ENCODE measurements at regions not wholly inside any gene's neighbourhood (a gene's known extent, or its start where the extent isn't known, plus 50 kb on each side); places are given as distances from the start of the nearest gene placed in this dataset.

DNA sequence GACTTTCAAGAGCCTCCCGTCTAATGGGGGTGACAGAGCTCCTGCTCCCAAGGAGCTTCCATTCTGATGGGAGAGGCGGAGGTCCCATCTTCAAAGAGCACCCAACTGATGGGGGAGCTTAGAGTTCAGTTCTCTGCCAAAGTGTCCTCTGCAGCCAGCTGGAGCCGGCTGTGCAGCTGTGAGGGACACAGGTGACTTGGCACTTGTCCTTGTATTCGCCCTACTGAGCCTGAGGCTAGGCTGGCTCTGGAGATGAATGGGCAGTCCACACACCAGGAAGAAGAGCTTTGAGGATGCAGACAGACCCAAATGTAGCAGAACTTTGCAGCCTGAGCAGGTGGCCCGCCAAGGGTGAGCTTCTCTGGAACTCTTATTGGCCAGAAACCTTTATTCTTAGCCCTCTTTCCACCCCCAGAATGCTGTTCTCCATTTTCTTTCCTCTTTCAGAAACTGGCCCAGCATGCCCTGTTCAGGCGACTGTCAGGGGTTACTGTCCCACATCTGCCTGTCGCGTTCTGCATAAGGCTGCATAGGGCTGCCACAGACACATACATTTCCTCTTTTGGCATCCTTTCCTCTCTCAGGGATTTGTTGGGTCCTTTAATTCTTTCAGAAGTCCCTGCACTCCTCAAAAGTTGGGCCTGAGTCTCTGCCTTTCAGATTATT lies 108.7 kb upstream of the LRFN2 start:
- Histone ChIP-seq H3K4me3 (ENCODE audit: low read length) (no peak overlapping the region), H3K27me3 (replicated peaks; ENCODE audit: insufficient read depth, low read length) (no peaks in the 10 kb centered on the region), H3K79me2 (ENCODE audit: low read length) (no peaks in the 10 kb centered on the region), H3K4me1 (ENCODE audit: low read length) (no peaks in the 10 kb centered on the region), H3K27ac (ENCODE audit: low read length) (no peak overlapping the region), H3K9me3 (replicated peaks; ENCODE audit: insufficient read depth, low read length) (no peaks in the 10 kb centered on the region), H3F3A (ENCODE audit: insufficient read depth, low read length) (no peaks in the 10 kb centered on the region), H3K9me2 (replicated peaks; ENCODE audit: insufficient read depth, low read length) (no peaks in the 10 kb centered on the region), H2AFZ (ENCODE audit: low read length) (no peak overlapping the region), H4K20me1 (ENCODE audit: insufficient read depth, low read length) (no peaks in the 10 kb centered on the region), H3K9ac (ENCODE audit: low read length) (no peak overlapping the region), H3K4me2 (ENCODE audit: low read depth, low read length) (no peak overlapping the region), H3K36me3 (replicated peaks; ENCODE audit: insufficient read depth, low read length) (no peaks in the 10 kb centered on the region)
- TF ChIP-seq EZH2 (optimal IDR thresholded peaks at IDR 0.05; ENCODE audit: low read depth, low read length) (no peak), EZH2phosphoT487 (IDR thresholded peaks at IDR 0.05; ENCODE audit: low read length) (no peak)
- TF ChIP-seq, protein P1, sequence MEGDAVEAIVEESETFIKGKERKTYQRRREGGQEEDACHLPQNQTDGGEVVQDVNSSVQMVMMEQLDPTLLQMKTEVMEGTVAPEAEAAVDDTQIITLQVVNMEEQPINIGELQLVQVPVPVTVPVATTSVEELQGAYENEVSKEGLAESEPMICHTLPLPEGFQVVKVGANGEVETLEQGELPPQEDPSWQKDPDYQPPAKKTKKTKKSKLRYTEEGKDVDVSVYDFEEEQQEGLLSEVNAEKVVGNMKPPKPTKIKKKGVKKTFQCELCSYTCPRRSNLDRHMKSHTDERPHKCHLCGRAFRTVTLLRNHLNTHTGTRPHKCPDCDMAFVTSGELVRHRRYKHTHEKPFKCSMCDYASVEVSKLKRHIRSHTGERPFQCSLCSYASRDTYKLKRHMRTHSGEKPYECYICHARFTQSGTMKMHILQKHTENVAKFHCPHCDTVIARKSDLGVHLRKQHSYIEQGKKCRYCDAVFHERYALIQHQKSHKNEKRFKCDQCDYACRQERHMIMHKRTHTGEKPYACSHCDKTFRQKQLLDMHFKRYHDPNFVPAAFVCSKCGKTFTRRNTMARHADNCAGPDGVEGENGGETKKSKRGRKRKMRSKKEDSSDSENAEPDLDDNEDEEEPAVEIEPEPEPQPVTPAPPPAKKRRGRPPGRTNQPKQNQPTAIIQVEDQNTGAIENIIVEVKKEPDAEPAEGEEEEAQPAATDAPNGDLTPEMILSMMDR (IDR thresholded peaks at IDR 0.05; ENCODE audit: low read length): no peak
- no peak for DNase-seq

DNA sequence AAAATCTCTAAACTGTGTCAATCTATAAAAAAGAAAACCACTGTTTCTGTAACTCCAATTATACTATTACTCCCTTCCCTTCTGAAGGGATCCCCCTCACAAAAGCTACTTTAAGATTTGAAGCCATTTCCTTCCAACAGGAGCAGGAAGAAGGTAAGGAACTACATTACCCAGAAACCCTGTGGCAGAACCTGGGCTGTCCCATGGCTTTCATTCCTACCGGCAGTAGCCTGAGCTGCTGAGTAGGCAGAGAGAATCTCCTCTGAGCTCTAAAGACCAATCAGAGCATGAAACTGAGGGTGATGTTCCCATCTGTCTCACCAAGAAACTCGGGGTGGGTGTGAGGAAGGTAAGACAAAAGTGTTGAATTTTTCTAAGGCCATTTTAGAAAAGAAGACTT lies 108.0 kb upstream of the LRFN2 start:
- Histone ChIP-seq H3F3A (ENCODE audit: insufficient read depth, low read length) (no peaks in the 10 kb centered on the region), H3K9me2 (replicated peaks; ENCODE audit: insufficient read depth, low read length) (no peaks in the 10 kb centered on the region), H2AFZ (ENCODE audit: low read length) (no peak overlapping the region), H3K36me3 (replicated peaks; ENCODE audit: insufficient read depth, low read length) (no peaks in the 10 kb centered on the region), H3K9ac (ENCODE audit: low read length) (no peak overlapping the region), H3K27me3 (replicated peaks; ENCODE audit: insufficient read depth, low read length) (no peaks in the 10 kb centered on the region), H3K27ac (ENCODE audit: low read length) (no peak overlapping the region), H4K20me1 (ENCODE audit: insufficient read depth, low read length) (no peaks in the 10 kb centered on the region), H3K9me3 (replicated peaks; ENCODE audit: insufficient read depth, low read length) (no peaks in the 10 kb centered on the region), H3K4me1 (ENCODE audit: low read length) (no peaks in the 10 kb centered on the region), H3K4me3 (ENCODE audit: low read length) (no peak overlapping the region), H3K79me2 (ENCODE audit: low read length) (no peaks in the 10 kb centered on the region), H3K4me2 (ENCODE audit: low read depth, low read length) (no peak overlapping the region)
- DNase-seq: peak; percentile 15
- no peak for TF ChIP-seq EZH2phosphoT487 (IDR thresholded peaks at IDR 0.05; ENCODE audit: low read length)
- TF ChIP-seq, protein P1 (IDR thresholded peaks at IDR 0.05; ENCODE audit: low read length): no peak
- no peak for TF ChIP-seq EZH2 (optimal IDR thresholded peaks at IDR 0.05; ENCODE audit: low read depth, low read length)

DNA sequence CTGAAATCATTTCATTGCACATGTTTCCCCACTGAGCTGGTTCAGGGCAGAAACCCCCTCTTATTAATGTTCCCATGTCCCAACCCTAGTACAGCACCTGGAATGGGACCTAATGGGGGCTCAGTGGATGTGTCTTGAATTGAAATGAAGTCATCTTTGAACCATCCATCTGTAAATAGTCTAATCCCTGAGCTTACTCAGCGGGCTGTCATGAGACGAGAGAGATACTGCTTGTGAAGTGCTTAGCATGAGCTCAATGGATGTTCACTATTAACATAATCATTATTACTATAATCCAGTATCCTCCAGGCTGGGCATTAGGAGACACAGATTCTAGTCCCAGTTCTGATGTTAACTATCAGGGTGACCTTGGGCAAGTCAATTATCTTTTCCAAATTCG lies 106.6 kb upstream of the LRFN2 start:
- no peak overlapping the region for H3K4me2 ChIP-seq (ENCODE audit: low read depth, low read length)
- H3K9me2 ChIP-seq (replicated peaks; ENCODE audit: insufficient read depth, low read length): no peaks in the 10 kb centered on the region
- no peaks in the 10 kb centered on the region for H3K9me3 ChIP-seq (replicated peaks; ENCODE audit: insufficient read depth, low read length)
- no peak overlapping the region for H2AFZ ChIP-seq (ENCODE audit: low read length)
- H4K20me1 ChIP-seq (ENCODE audit: insufficient read depth, low read length): no peaks in the 10 kb centered on the region
- TF ChIP-seq, protein P1 (IDR thresholded peaks at IDR 0.05; ENCODE audit: low read length): no peak
- TF ChIP-seq EZH2 (optimal IDR thresholded peaks at IDR 0.05; ENCODE audit: low read depth, low read length) (no peak), EZH2phosphoT487 (IDR thresholded peaks at IDR 0.05; ENCODE audit: low read length) (no peak)
- no peak overlapping the region for H3K4me3 ChIP-seq (ENCODE audit: low read length)
- no peak overlapping the region for H3K27ac ChIP-seq (ENCODE audit: low read length)
- no peaks in the 10 kb centered on the region for H3K27me3 ChIP-seq (replicated peaks; ENCODE audit: insufficient read depth, low read length)
- no peaks in the 10 kb centered on the region for H3F3A ChIP-seq (ENCODE audit: insufficient read depth, low read length)
- no peaks in the 10 kb centered on the region for H3K36me3 ChIP-seq (replicated peaks; ENCODE audit: insufficient read depth, low read length)
- no peaks in the 10 kb centered on the region for H3K4me1 ChIP-seq (ENCODE audit: low read length)
- no peak overlapping the region for H3K9ac ChIP-seq (ENCODE audit: low read length)
- no peak for DNase-seq
- no peaks in the 10 kb centered on the region for H3K79me2 ChIP-seq (ENCODE audit: low read length)

Measured in MM.1S (cell line).